SK-N-MC (cell line): ENCODE measurements at regions not wholly inside any gene's neighbourhood (a gene's known extent, or its start where the extent isn't known, plus 50 kb on each side); places are given as distances from the start of the nearest gene placed in this dataset.

ENCODE experiments used
- DNase-seq: peaks from one replicate; pipeline ENCODE4 v3.0.0-alpha.2; 2011; ENCODE audit warnings: low read depth, low spot score
- H3K27ac ChIP-seq: fragments of 200-600 bp; sonication (generic); 2 replicates; pipeline ENCODE4 v1.5.1; 2016; ENCODE audit warnings: mixed run types
- H3K36me3 ChIP-seq: fragments of 200-600 bp; sonication (generic); 2 replicates; pipeline ENCODE4 v1.6.1; 2017; ENCODE audit warnings: antibody characterized with exemption, low read length, mixed read lengths; ENCODE audit not compliant: insufficient read depth
- H3K4me3 ChIP-seq: fragments of 200-600 bp; sonication (generic); 2 replicates; pipeline ENCODE4 v1.5.1; 2016
- H3K9ac ChIP-seq: fragments of 200-600 bp; sonication (generic); 2 replicates; pipeline ENCODE4 v1.8.0; 2017; ENCODE audit warnings: mixed run types, mixed read lengths; ENCODE audit not compliant: insufficient read length
- H3K9me3 ChIP-seq: fragments of 200-600 bp; sonication (generic); 2 replicates; pipeline ENCODE4 v1.6.1; 2017; ENCODE audit warnings: low read depth, mild to moderate bottlenecking, antibody characterized with exemption, low read length, moderate library complexity, mixed read lengths
- EZH2 ChIP-seq: fragments of 200-600 bp; sonication (generic); IDR thresholded peaks from one replicate; pipeline ENCODE4 v1.6.1; 2017; ENCODE audit warnings: antibody characterized with exemption
- FOXP2 ChIP-seq: optimal IDR thresholded peaks from 2 replicates; pipeline ENCODE3; 2011; ENCODE audit warnings: mild to moderate bottlenecking, moderate library complexity; ENCODE audit not compliant: insufficient read depth; ENCODE audit errors: extremely low read length, control extremely low read depth
- POLR2AphosphoS5 ChIP-seq: IDR thresholded peaks from 2 replicates; pipeline ENCODE4 v1.6.1; 2012; ENCODE audit warnings: mild to moderate bottlenecking, low read depth, low read length, borderline replicate concordance

DNA sequence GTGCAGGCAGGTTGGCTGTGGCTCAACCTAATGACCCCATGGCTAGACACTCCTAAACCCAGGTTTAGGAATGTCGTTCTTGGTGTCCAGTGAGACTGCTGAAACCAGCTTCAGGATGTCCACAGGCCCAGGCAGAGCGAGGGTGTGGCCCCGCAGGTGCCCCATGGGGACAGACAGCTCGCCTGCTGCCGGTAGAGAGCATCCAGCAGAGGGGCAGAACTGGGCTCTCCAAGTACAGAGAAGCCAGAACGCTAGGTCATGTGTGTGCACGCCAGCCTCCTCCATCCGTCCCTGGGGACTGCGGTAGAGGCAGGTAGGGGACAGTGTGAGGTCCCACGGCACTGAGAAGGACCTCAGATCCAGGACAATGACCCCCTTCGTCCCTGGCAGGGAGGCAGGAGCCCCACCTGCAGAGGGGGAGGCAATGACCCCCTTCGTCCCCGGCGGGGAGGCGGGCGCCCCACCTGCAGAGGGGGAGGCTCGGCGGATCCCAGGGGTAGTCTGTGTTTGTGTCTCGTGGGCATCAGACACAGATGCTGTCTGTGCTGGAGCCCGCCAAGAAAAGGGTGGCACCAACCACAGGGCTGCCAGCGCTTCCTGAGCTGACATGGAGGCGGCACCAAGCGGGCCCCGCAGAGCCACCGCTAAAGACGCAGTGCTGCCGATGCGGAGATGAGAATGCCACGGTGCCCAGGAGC is 118.4 kb downstream of the FAM53A start:
- H3K4me3 ChIP-seq: no peak overlapping the region
- TF ChIP-seq POLR2AphosphoS5 (no peak), EZH2 (no peak), FOXP2 (no peak)
- H3K27ac ChIP-seq: no peak overlapping the region
- H3K36me3 ChIP-seq: no peaks in the 10 kb centered on the region
- no peaks in the 10 kb centered on the region for H3K9me3 ChIP-seq
- no peak for DNase-seq
- no peak overlapping the region for H3K9ac ChIP-seq

DNA sequence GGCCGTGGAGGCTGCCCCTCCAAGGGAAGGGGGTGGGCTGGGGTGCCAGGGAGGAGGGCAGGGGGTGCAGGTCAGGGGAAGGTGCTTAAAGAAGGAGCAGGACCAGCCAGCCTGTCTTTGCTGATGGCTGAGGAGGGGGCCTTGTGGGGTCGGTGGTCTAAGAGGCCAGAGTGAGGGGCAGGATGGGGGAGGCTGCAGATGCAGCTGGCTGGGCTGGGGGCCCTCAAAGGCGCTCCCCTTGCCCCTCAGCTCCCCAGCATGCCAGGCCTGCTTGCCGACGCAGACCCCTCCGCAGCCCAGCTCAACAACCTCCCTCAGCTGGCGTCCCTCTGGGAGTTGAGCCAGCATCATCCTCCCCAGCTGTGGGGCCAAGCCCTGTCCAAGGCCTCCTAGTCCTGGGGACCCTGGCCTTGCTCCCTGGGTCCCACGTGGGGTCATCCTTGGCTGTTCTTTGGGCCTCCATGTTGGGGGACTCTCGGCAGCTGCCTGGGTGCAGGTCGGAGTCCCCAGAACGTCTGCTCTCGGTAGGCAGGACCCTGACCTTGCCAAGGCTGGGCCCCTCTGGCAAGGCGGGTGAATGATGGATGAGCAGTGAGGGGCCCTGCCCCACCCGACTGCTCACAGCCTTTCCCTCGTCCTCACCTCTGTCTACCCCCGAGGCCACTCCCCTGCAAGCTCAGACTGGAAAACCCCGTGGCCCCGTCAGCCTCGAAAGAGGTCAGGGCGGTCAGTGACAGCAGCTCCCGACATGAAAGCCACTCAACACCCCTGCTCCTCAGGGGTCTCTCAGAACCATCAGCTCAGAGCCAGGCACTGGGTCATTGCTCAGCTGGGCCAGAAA is 119.4 kb downstream of the FAM53A start:
- Histone ChIP-seq H3K36me3 (no peaks in the 10 kb centered on the region), H3K9ac (no peak overlapping the region), H3K4me3 (no peak overlapping the region), H3K9me3 (no peaks in the 10 kb centered on the region), H3K27ac (no peak overlapping the region)
- DNase-seq: no peak
- TF ChIP-seq POLR2AphosphoS5: no peak
- no peak for TF ChIP-seq FOXP2
- no peak for TF ChIP-seq EZH2

DNA sequence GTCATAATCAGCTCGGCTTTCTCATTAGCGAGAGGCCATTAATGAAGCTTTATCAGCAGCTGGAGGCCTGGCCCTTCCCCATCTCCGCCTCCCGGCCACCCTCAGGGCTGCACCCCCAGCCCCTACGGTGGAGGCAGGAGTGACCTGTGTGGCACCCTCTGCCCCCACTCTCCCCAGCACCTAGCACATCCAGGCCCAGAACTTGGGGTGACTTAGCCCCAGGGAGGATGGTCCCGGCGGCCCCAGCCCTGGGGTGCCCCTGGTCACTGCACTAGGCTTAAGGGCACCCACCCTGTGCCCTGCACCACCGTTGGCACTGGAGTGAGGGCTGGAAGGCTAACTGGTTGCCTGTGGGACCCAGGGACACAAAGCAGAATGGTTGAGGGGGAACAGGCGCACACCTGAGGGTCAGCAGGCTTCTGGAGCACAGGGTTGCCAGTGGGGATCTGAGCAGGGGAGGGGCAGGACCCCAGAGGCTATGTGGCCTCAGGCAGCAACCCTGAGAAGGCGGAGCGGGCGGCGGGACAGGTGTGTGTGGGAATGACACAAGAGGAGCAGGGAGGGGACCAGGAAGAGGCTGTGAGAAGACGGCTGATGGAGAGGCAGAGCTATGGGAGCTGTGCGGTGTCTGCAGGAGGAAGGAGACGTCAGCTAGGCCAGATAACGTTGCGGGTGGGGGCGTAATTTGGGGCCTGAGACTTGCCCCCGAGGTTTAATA is 120.2 kb downstream of the FAM53A start:
- Histone ChIP-seq H3K9me3 (no peaks in the 10 kb centered on the region), H3K27ac (no peak overlapping the region), H3K36me3 (no peaks in the 10 kb centered on the region), H3K4me3 (no peak overlapping the region), H3K9ac (no peak overlapping the region)
- no peak for TF ChIP-seq FOXP2
- TF ChIP-seq POLR2AphosphoS5: no peak
- no peak for TF ChIP-seq EZH2
- DNase-seq: no peak

DNA sequence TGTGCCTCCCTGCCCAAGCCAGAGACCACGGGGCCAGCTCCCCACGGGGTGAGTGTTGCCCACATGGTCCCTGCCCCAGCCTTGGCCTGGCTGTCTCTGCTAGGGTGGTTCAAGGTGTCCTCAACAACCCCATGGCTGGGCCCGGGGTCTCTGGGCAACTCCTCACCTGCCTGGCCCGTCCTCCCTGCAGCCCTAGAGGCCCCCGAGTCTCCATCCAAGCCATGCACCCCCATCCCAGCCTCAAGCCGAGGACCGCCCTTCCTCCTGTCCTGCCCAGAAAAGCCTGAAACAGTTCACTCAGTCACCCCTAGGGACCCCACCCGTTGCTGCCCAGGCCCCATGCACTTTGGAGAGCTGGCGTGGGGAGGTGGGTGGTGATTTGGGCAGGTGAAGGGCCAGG is 120.9 kb downstream of the FAM53A start:
- Histone ChIP-seq H3K36me3 (no peaks in the 10 kb centered on the region), H3K4me3 (no peak overlapping the region), H3K9me3 (no peaks in the 10 kb centered on the region), H3K9ac (no peak overlapping the region), H3K27ac (no peak overlapping the region)
- TF ChIP-seq FOXP2 (no peak), POLR2AphosphoS5 (no peak), EZH2 (no peak)
- DNase-seq: no peak

DNA sequence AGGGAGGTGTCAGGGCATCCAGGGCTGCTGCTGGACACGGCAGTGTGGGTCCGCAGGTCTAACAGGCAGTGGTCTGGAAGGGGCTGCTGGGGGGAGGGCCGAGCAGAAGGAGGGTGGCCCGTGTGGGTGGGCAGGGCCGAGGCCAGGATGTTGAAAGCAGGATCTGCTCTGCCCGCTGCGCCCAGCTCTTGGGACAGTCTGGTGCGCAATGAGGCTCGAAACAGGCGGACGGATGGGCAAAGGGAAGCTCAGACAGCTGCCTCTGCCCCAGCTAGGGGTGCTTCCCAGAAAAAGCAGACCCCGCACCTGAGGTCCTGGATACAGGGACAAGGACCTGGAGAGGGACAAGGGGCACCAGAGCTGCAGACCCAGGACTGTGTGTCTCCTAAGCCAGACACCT is 121.3 kb downstream of the FAM53A start:
- Histone ChIP-seq H3K4me3 (no peak overlapping the region), H3K9ac (no peak overlapping the region), H3K9me3 (no peaks in the 10 kb centered on the region), H3K36me3 (no peaks in the 10 kb centered on the region), H3K27ac (no peak overlapping the region)
- no peak for DNase-seq
- TF ChIP-seq FOXP2: no peak
- TF ChIP-seq POLR2AphosphoS5: no peak
- TF ChIP-seq EZH2: no peak

DNA sequence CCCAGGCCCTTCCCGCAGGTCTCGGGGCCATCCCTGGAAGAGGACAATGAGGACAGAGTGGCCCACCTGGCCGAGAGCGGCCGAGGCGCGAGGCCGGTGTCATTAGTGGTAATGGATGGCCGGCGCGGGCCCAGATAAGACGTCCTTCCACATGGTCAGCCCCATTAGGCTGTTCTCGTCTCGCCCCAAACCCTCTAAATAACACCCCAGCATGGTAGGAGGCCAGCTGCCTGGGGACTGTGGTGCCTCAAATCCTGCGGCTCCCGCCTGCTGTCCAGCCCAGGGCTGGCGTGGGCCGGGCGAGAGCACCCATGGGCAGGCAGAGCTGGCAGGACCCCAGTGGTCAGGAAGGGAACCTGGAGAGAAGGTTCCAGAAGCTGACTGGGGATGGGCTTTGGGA is 121.7 kb downstream of the FAM53A start:
- Histone ChIP-seq H3K27ac (no peak overlapping the region), H3K36me3 (no peaks in the 10 kb centered on the region), H3K4me3 (no peak overlapping the region), H3K9ac (no peak overlapping the region), H3K9me3 (no peaks in the 10 kb centered on the region)
- TF ChIP-seq EZH2 (no peak), FOXP2 (no peak), POLR2AphosphoS5 (no peak)
- DNase-seq: no peak

DNA sequence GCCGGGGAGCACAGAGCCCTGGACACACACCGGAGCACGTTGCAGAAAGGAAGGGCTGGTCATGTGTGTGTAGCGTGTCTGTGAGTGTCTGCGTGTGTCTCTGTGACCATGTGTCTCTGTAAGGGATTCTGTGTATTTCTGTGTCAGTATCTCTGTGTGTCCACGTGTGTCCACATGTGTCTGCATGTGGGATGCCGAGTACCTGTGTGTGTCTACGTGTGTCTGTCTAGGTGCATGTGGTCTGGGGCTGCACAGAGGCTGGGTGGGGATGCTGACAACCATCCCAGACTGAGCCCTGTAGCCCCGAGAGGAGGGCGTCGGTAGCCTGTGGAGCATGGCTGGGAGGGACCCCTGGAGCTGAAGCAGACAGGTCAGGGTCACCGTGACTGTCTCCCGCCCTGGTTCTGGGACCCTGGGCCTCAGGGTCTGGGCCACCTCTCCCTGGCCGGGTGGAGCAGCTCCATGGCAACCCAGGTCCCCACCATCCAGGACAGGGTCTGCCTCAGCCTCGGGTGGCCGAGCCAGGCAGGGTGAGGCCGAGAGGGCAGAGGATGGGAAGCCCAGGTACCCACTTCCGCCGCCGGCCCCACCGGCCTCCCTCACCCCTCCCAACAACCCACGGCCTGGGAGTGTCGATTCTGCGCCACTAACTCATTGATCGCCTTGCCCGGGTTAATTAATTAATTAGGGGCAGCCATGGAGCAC is 122.7 kb downstream of the FAM53A start:
- Histone ChIP-seq H3K9me3 (no peaks in the 10 kb centered on the region), H3K36me3 (no peaks in the 10 kb centered on the region), H3K9ac (no peak overlapping the region), H3K27ac (no peak overlapping the region), H3K4me3 (no peak overlapping the region)
- TF ChIP-seq POLR2AphosphoS5 (no peak), EZH2 (no peak), FOXP2 (no peak)
- DNase-seq: no peak
